ENCODE measurements at regions not wholly inside any gene's neighbourhood (a gene's known extent, or its start where the extent isn't known, plus 50 kb on each side); places are given as distances from the start of the nearest gene placed in this dataset.

DNA sequence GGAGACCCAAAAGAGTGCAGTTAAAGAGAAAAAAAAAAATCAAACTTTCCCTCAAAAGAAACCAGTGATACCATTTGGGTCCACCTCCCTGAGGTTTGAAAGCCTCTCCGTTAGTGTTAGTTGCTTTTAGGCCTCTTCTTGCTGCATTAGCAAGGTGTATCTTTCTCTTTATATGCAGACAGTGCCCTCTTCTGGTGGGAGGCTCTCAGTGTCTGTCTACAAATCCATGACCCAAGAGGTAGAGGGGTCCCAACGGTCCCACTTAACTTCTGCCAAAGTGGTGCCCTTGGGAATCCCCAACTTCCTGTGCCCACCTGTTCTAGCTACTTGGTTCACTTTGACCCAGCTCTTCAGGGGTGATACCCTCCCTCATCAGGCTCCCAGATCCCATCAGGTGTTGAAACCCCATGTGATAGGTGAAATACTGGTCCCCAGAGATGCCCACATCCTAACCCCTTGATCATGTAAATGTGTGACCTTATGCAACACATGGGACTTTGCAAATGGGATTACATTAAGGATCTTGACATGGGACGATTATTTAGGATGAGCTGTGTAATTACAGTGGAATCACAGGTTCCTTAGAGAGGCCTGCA is 63.7 kb upstream of the CD99 start:
- peaks cover 8% of the 10 kb centered on the region for H3K9me3 ChIP-seq (ENCODE audit: control insufficient read depth, low read depth, low read length)
- no peak overlapping the region for H2AFZ ChIP-seq (ENCODE audit: control insufficient read depth, low read length)
- H3K79me2 ChIP-seq (ENCODE audit: control insufficient read depth, insufficient read depth, low read length), result no peaks in the 10 kb centered on the region
- H3K9me1 ChIP-seq (ENCODE audit: control insufficient read depth, extremely low read depth, insufficient read depth, low read length), result no peaks in the 10 kb centered on the region
- no peaks in the 10 kb centered on the region for H3K27me3 ChIP-seq (ENCODE audit: control insufficient read depth, extremely low read depth, insufficient read depth, low read length)
- H3K4me1 ChIP-seq (ENCODE audit: control insufficient read depth, extremely low read depth, insufficient read depth, low read length), result no peaks in the 10 kb centered on the region
- dilution Hi-C loops (cut with MboI; ENCODE audit: extremely low pct_ligation_motif_present, low sequenced_read_pairs), result no loop called here
- peaks cover 18% of the 10 kb centered on the region in 2 experiments for H3K36me3 ChIP-seq (ENCODE audit: control insufficient read depth in 2 of 2, extremely low read depth in 1 of 2, insufficient read depth in 2 of 2, low read length in 2 of 2)
- DNase-seq (ENCODE audit: low read depth, low spot score), result no peak
- no peak overlapping the region for H3K27ac ChIP-seq (ENCODE audit: control insufficient read depth, insufficient read depth, low read length)
- no peak for TF ChIP-seq EZH2 (IDR thresholded peaks at IDR 0.05; ENCODE audit: low read length)
- TF ChIP-seq, protein P1, sequence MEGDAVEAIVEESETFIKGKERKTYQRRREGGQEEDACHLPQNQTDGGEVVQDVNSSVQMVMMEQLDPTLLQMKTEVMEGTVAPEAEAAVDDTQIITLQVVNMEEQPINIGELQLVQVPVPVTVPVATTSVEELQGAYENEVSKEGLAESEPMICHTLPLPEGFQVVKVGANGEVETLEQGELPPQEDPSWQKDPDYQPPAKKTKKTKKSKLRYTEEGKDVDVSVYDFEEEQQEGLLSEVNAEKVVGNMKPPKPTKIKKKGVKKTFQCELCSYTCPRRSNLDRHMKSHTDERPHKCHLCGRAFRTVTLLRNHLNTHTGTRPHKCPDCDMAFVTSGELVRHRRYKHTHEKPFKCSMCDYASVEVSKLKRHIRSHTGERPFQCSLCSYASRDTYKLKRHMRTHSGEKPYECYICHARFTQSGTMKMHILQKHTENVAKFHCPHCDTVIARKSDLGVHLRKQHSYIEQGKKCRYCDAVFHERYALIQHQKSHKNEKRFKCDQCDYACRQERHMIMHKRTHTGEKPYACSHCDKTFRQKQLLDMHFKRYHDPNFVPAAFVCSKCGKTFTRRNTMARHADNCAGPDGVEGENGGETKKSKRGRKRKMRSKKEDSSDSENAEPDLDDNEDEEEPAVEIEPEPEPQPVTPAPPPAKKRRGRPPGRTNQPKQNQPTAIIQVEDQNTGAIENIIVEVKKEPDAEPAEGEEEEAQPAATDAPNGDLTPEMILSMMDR (optimal IDR thresholded peaks at IDR 0.05 in 1 of 3, IDR thresholded peaks at IDR 0.05 in 1 of 3, conservative IDR thresholded peaks at IDR 0.05 in 1 of 3; ENCODE audit: extremely low read depth in 1 of 3, insufficient read depth in 2 of 3, low read length in 3 of 3), result peak; percentile 56 to 74 (median 62)
- no peak overlapping the region for H3K9ac ChIP-seq (ENCODE audit: control insufficient read depth, extremely low read depth, insufficient read depth, low read length)
- H3K4me3 ChIP-seq (ENCODE audit: control insufficient read depth in 2 of 3, extremely low read depth in 1 of 3, insufficient read depth in 2 of 3, low read depth in 1 of 3, low read length in 3 of 3), result no peak overlapping the region
- H3K4me2 ChIP-seq (ENCODE audit: control insufficient read depth, extremely low read depth, insufficient read depth, low read depth, low read length), result no peak overlapping the region
- H4K20me1 ChIP-seq (ENCODE audit: control insufficient read depth, extremely low read depth, insufficient read depth, low read length), result no peaks in the 10 kb centered on the region
- FAIRE-seq, result no peak

DNA sequence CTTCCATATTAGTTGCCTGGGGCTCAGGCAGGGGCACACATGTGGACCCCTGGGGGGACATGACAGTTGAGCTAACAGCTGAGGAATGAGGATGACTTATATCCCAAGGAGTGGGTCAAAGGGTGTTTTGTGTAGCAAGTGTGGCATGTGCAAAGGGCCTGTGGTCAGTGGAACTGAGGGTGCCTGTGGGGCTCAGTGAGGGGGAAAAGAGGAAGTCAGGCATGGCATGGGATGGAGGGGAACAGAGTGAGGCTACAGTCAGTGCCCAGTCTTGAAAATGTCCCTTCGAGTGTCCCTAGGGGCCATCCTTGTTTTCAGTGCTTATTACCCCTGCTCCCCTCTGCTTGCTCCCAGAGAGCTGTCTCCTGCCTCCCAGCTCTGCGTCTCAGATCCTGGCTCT is 64.3 kb upstream of the CD99 start:
- no peak overlapping the region for H3K9ac ChIP-seq (ENCODE audit: control insufficient read depth, extremely low read depth, insufficient read depth, low read length)
- H3K79me2 ChIP-seq (ENCODE audit: control insufficient read depth, insufficient read depth, low read length), result no peaks in the 10 kb centered on the region
- H2AFZ ChIP-seq (ENCODE audit: control insufficient read depth, low read length), result no peak overlapping the region
- no peak for FAIRE-seq
- H3K27me3 ChIP-seq (ENCODE audit: control insufficient read depth, extremely low read depth, insufficient read depth, low read length), result no peaks in the 10 kb centered on the region
- H3K36me3 ChIP-seq (ENCODE audit: control insufficient read depth in 2 of 2, extremely low read depth in 1 of 2, insufficient read depth in 2 of 2, low read length in 2 of 2), result peaks cover 17 to 18% of the 10 kb centered on the region in 2 experiments
- dilution Hi-C loops (cut with MboI; ENCODE audit: extremely low pct_ligation_motif_present, low sequenced_read_pairs), result no loop called here
- H3K9me3 ChIP-seq (ENCODE audit: control insufficient read depth, low read depth, low read length), result peaks cover 8% of the 10 kb centered on the region
- no peak overlapping the region for H3K4me3 ChIP-seq (ENCODE audit: control insufficient read depth in 2 of 3, extremely low read depth in 1 of 3, insufficient read depth in 2 of 3, low read depth in 1 of 3, low read length in 3 of 3)
- DNase-seq (ENCODE audit: low read depth, low spot score), result no peak
- no peak for TF ChIP-seq EZH2 (IDR thresholded peaks at IDR 0.05; ENCODE audit: low read length)
- TF ChIP-seq, protein P1 (optimal IDR thresholded peaks at IDR 0.05 in 1 of 3, IDR thresholded peaks at IDR 0.05 in 1 of 3, conservative IDR thresholded peaks at IDR 0.05 in 1 of 3; ENCODE audit: extremely low read depth in 1 of 3, insufficient read depth in 2 of 3, low read length in 3 of 3), result no peak
- H3K9me1 ChIP-seq (ENCODE audit: control insufficient read depth, extremely low read depth, insufficient read depth, low read length), result no peaks in the 10 kb centered on the region
- H3K4me1 ChIP-seq (ENCODE audit: control insufficient read depth, extremely low read depth, insufficient read depth, low read length), result no peaks in the 10 kb centered on the region
- H3K27ac ChIP-seq (ENCODE audit: control insufficient read depth, insufficient read depth, low read length), result no peak overlapping the region
- no peaks in the 10 kb centered on the region for H4K20me1 ChIP-seq (ENCODE audit: control insufficient read depth, extremely low read depth, insufficient read depth, low read length)
- no peak overlapping the region for H3K4me2 ChIP-seq (ENCODE audit: control insufficient read depth, extremely low read depth, insufficient read depth, low read depth, low read length)

All from keratinocyte (primary cell).